HG03135 (cell line): ENCODE measurements at regions not wholly inside any gene's neighbourhood (a gene's known extent, or its start where the extent isn't known, plus 50 kb on each side); places are given as distances from the start of the nearest gene placed in this dataset.
"Not testable (repeated sequence)": the region's sequence is repeated elsewhere in the genome, so short reads cannot be mapped to it uniquely, and the experiment has no call there.

Source experiments
- ATAC-seq: cut with Tn5 transposase; IDR thresholded peaks from one replicate; pipeline ENCODE4 v1.9.1; 2021; ENCODE audit warnings: mild to moderate bottlenecking, moderate library complexity; ENCODE audit not compliant: unreplicated experiment

DNA sequence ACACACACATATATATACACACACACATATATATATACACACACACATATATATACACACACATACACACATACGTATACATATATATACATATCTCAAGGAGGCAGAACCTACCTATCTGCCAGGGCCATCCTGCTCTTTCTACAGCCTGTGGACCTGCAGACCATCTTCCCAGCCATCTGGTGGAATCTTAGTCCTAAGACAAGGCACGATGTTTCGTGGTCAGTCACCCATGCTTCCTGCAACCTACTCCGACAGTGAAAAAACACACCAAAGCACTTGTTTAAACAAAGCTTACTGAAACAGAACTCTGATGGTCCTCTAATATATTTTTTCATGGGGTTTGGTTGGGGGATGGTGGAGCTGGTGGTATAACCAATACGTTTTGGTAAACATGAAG lies 164.2 kb upstream of the ZNF521 start:
- no peak for ATAC-seq

DNA sequence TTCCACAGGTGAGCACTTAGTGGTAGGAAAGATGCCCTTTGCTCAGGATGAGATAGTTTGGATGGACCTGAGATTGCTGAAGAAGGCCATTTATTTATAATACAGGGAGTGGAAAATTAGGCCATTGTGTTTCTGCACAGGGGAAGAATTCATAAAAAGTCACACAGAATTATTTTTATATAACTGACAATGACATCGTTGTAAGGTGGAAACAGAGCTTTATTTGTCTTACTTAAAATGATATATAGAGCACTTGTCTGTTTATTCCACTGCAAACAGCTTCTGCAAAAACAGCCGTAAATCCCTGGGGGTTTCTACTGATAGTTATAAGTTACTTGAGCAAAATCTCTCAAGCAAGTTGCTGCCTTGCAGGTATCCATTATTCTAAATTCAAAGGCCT lies 158.1 kb upstream of the ZNF521 start:
- no peak for ATAC-seq

DNA sequence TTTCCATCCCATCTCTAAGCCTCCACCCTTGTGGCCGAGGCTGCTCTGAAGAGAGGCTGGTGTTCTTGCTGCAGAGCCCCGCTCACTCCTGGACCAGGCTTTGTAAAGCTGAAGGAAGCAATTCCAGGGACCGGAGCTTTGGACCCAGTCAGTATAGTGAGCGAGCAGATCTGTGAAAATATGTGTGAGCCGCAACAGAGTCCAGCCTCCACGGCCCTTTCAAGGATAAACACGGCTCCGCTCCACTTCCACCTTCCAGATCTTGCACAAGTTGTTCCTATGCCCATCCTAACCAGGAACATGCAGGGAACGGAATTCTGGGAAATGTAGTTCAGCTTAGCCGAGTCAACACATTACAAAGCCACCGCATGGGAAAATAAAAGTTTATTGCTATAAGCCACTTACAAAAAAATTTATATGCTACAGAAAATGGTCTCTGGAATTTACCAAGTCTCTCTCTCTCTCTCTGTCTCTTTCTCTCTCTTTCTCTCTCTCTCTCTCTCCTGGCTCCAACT lies 151.7 kb upstream of the ZNF521 start:
- ATAC-seq = no peak

DNA sequence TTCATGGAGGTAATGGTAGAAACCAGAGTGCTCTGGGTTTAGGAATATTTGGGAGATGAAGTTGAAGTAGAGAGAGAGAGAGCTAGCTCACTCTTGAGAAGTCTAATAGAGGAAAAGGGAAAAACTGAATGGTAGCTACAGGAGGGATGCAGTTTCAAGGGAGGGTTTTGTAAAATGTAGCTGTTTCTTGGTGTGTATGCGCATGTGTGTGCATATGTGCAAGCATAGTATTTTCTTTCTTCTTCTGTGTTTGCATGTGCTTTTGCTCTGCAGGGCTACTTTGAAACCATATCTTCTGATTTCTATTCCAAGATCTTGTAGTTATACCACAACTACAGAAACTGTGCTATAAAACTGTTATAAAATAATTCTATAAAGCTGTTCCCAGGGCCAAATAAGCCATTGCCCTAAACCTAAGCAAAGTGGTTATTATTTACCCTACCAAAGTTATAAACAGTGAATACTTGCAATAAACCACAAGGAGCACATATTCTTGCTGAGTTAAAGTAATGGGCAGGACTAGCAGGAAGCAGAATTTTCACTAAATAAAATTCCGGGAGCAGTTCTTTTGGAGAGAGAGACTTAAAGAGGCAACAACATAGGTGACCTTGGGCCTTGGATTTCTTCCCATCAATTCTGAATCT lies 145.3 kb upstream of the ZNF521 start:
- ATAC-seq = no peak

DNA sequence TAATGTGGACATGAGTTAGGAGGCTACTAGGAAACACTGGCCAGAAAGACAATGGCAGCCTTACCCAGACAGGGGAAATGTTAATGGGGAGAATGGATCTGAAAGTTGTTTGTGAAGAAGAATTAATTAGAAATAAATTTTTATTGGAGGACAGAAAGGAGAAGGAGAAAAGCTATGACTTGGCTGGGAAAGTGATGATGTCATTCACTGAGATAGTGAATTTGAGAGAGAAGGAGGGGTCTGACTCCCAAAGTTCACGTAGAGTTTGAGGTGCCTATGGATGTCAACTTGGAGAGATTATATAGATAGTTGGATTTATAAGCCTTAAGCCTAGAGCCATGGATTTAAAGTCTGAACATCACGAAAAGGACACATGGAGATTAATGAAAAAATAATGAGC lies 144.6 kb upstream of the ZNF521 start:
- no peak for ATAC-seq

DNA sequence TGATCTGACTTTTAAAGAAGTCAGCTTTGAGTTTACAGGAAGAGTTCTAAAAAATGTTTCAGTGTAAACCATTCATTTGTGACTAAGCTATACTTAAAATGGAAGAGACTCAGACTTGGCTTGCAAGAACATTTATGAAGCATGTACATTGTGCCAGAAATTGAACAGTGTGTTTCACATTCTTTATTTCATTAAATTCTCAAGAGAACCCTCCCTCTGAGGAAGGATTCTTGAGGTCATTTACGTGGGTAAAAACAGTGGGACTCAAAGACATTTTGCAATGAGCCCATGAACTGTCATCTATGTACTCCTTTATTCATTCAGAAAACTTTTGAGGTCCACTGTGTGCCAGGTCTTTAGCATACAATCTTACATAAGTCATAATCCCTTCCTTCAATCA lies 143.6 kb upstream of the ZNF521 start:
- ATAC-seq = no peak

DNA sequence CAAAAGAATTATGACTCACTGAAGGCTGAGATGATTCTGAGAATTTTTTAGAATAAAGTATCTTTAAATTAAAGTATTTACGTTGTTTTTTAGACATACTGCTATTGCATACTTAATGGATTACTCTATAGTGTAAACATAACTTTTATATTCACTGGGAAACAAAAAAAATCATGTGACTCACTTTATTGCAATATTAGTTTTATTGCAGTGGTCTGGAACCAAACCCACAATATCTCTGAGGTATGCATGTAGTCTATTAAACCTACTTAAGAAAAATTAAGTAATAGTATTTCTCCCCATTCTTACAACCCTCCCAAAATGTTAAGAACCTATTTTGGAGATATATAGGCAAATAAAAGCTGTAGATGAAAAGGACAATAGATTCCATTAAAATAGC lies 142.9 kb upstream of the ZNF521 start:
- ATAC-seq = no peak

DNA sequence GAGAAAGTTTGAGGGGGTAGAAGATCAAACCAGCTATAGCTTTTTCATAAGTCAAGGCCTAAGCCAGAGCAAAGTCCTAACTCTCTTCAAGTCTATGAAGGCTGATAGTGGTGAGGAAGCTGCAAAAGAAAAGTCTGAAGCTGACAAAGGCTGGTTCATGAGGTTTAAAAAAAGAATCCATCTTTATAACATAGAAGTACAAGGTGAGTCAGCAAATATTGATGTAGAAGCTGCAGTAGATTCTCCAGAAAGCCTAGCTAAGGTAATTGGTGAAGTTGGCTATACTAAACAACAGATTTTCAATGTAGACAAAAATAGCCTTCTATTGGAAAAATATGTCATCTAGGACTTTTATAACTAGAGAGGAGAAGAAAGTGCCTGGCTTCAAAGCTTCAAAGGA lies 141.4 kb upstream of the ZNF521 start:
- no peak for ATAC-seq

DNA sequence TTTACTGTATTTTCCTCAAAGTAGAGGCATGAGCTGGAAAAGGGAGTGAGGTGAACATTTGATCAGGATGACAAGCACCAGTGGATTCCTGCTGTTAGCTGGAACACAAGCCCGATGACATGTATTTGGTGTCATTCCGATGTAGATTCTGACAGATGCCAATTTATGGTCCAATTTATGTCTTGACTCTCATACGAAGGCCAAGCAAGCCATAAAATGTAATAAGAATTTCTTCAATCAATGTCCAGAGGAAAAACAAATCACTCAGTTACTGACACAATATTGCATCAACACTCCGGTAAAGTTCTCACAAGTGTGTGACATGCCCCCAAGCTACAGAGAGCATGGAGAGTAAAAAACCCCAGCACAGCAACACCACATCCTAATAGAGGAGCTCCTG lies 138.3 kb upstream of the ZNF521 start:
- no peak for ATAC-seq

DNA sequence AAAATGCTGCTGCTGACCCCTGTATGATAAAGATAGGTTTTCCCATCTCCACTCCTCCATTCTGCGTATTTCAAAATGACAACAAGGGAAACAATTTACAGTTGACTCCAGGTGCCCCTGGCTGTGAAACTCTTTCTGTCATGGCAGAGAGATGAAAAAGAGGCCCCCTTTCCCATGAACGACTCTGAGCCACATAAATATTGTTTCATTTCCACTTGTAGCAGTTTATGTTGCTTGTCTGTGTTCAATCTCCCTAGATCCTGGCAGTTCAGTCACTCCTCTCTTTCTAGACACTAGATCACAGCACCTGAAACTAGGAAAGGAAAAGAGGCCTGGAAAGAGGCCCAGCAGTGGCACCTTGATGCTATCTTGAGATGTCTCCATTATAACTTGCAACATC lies 121.0 kb upstream of the ZNF521 start:
- no peak for ATAC-seq

DNA sequence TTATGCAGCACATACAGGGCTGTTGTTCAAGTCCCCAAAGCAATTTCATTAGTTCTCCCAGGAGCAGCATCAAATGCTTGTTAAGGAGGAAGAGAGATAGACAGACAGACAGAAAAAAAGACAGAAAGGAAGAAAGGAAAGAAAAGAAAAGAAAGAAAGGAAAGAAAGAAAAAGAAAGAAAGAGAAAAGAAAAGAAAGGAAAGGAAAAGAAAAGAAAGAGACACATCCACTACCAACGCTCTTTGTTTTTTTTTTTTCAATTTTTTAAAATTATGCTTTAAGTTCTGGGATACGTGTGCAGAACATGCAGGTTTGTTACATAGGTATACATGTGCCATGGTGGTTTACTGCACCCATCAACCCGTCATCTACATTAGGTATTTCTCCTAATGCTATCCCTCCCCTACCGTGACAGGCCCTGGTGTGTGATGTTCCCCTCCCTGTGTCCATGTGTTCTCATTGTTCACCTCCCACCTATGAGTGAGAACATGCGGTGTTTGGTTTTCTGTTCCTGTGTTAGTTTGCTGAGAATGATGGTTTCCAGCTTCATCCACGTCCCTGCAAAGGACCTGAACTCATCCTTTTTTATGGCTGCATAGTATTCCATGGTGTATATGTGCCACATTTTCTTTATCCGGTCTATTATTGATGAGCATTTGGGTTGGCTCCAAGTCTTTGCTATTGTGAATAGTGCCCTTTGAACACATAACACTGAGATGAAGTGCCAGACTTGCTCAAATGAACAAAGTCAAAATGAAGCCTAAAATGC lies 119.0 kb upstream of the ZNF521 start:
- not testable (repeated sequence) for ATAC-seq

DNA sequence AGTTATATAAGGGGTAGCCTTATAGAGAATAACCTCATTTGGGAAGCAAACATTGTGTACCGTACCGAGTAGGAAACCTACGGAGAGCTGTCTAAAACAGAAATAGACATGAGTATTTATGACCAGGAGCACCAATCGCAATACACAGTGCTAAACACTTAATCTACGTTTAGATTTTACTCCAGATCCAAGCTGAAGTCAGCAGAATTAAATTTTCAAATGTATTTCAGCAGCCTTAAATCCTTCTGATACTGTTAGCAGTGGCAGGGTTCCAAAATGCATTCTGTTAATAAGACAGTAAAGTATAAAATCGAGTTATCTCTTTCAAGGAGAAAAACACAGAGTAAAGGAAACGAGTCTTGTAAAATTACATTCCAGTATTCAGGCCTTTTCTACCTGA lies 118.1 kb upstream of the ZNF521 start:
- ATAC-seq = no peak

DNA sequence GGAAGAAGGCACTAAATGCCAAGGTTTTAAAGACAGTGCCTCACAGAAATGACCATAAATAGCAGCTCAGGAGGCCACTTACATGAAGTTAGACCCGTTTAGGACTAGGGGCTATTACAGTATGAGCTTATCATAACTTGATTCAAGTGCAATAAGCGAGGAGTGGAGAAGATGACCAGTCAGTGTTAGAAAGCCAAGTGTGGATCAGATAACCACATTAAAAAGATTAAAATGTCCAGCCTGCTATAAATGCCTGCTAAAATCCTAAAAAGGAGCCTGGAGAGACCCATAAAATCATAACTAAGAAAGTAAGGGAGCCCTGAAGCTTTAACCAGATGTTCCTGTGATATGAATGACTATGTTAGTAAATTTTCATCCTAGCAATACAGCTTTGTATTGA lies 117.5 kb upstream of the ZNF521 start:
- ATAC-seq = no peak

DNA sequence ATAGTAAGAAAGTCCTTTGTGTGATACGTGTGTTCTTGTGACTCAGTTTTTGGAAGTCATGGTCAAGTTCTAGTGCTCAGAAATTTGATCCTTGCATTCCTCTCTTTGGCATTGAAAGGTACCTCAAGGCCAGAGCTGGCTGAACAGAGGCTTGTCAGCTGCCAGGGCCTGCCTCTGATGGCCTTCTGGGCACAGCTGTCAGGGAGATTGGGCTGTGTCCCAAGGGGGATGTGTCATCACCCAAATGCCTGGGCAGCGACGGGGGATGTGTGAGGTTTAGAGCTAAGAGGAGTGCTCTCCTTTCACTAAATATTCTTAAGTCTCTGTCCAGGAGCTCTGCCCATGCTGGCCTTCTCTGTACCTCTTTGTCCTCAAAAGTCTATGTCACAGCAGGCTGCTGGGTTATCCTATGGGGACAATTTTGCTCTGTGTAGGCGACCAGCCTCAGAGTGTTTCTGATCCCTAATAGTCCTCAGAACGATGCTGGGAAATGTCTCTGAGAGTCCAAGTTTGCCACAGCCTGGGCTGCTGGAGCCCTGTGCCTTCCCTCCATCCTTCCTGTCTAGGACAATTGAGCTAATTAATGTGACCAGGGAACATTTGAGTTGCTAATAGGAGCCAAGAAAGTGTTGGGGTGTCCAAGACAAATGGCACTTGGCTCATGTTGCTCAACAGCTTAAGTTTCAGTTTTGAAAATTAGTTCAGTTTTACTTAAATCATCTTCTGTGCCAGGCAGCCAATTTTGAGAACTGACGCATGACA lies 115.4 kb upstream of the ZNF521 start:
- no peak for ATAC-seq

DNA sequence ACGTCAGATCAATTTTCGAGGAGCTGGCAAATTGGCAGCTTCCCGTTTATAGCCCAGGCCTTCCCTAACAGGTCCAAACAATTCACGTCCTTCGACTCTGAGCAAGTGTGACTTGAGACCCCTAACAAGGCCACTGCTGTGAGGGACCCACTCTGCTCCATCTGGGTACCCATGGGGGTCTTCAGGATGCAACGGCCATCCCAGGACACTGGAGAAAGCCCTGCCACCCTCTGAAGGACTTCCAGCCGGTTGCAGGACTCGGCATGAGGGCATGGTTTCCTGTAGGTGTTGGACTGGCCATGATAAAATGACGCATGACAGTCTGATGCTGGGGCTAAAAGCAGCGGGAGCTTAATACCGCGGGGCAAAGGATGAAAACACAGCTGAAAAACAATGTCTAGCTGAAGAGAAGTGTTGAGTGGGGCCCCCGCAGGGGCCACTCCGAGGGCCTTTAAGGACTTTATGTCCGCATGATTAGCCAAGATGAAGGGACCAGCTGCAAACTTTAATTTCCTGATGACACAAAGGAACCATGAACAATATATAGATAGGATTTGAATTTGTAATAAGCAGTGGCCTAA lies 113.3 kb upstream of the ZNF521 start:
- no peak for ATAC-seq

DNA sequence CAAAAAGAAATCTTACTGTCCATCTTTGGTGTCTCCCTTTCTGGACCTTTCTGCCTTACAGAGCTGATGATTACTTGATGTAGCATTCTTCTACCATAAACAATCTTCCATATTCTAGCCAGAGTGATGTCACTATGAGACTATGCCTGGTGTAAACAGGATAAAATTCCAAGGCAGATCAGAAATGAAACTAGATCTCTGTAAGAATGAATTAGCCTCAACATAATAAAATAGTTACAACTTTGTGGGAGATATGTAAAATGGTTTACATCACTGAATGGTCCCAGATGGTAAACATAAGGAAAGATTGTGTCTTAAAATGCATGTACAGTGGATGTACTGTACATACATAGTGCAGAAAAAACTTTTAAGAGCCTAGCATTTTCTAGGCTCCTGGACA lies 112.3 kb upstream of the ZNF521 start:
- no peak for ATAC-seq

DNA sequence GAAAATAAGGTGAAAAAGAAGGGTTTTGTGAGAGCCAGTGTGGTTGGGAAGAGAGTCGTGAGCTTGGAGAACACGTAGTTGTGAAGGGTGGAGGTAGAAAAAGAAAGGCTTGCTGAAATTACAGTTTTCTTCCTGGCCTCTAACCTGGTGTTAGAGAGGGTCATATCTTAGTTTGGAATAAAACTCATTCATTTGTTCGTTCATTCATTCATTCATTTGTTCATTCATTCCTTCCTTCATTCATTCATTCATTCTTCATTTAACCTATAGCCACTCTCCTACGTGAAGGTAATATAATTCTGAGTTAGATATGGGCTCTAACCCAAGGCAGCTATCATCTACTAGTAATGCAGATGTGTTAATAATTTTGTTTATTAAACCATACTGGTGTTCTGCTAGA lies 111.8 kb upstream of the ZNF521 start:
- ATAC-seq = no peak

DNA sequence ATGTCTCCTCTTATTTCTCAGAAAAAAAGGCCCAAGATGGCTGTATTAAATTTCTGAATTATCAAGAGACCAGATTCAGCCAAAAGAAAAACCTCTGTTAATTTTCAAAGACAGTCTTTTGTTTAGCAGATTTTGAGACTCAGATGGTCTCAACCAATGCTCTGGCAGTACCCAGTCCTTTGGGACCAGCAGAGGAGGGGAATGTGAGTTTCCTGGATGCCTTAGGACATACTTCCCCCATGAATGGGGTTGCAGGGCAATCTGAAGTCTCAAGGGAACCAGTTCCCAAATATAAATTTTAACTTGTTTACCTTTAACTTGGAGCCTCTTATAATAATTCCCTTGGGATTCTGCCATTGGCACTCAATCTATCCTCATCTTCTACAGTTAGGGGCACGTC lies 107.8 kb upstream of the ZNF521 start:
- no peak for ATAC-seq

DNA sequence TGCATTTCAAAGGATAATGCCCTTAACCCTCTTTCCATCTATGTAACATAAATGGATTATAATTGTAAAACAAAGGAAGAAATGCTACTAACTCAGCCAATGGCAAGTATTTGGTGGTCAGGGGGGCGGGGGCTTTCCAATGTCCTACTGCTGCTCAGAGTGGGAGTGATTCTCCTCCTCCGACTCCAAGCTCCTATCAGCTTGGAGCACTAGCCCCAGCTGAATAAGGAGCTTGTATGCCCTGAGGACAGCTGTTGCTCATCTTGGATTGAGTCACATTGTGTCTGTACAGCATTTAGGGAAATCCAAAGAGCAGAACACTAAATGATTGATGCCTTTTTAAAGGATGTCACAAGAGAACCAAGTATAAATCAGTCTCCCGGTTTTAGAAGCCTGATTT lies 105.6 kb upstream of the ZNF521 start:
- ATAC-seq = no peak

DNA sequence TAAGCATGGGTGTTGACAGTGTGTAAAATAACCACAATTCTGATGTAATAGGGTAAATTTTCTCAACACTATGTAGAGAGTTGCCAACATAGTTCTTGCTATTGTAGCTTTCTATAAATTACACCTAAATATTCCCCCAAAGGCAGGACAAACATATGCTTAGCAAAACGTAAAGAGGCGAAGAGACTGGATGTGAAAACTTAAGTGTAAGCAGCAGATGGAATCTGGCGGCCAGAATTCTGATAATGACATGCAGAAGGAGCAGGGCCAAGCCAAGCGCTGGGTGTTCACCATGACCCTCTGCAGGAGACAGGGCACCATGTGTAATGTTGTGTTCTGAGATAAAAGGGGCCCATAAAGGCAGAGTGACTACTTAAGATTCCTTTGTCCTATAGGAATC lies 105.2 kb upstream of the ZNF521 start:
- ATAC-seq = no peak

DNA sequence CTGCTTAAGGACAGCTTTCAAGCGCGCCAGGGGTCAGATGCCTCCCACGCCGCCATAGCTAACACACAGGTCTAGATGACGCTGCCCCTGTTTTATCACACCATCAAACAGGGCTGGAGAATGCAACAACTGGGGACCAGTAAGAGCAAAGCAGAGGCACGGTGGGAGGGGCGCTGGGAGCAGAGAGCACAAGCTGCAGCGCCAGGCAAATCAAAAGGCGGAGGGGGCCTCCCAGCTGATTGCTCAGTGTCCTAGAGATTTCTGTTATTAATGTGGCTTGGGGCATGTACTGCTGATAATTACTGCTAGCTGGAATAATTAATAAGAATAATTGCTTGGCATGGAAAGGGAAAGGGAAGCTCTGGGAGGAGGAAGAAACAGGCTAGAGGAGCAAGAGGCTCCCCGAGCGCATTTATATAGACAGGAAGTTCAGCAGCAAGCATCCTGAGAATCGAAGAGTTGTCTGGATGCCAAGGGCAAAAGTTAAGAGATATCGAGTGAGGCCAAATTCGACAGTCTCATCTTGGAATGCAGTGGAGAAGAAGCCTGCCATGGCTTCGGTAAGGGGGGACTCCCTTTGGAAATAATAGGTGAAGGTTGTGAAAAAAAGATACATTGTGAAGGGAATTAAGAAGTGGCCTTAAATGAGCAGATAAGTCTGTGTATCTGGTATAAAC lies 104.5 kb upstream of the ZNF521 start:
- ATAC-seq = no peak
